Central memory CD8-positive, alpha-beta T cell (primary cell): ENCODE measurements at regions not wholly inside any gene's neighbourhood (a gene's known extent, or its start where the extent isn't known, plus 50 kb on each side); places are given as distances from the start of the nearest gene placed in this dataset.
"Not testable (repeated sequence)": the region's sequence is repeated elsewhere in the genome, so short reads cannot be mapped to it uniquely, and the experiment has no call there.

Source experiments
- ATAC-seq: fragments of 150-1000 bp; cut with Tn5 transposase; replicated peaks from 2 replicates; pipeline ENCODE4 v1.10.0; 2022; ENCODE audit warnings: mild to moderate bottlenecking, moderate FRiP score, moderate number of reproducible peaks; ENCODE audit not compliant: poor library complexity, severe bottlenecking; ENCODE audit errors: extremely low read depth
- DNase-seq, 2 donors: peaks; one replicate each; pipeline ENCODE4 v3.0.0; 2021; ENCODE audit warnings: low spot score in 2 of 2
- H3K27ac Mint-ChIP-seq: one replicate; pipeline ENCODE4 v1.8.0; 2022; ENCODE audit warnings: low read depth, mild to moderate bottlenecking, moderate library complexity, mixed read lengths
- H3K27me3 Mint-ChIP-seq: one replicate; pipeline ENCODE4 v1.8.0; 2022; ENCODE audit warnings: mixed read lengths
- H3K36me3 Mint-ChIP-seq: one replicate; pipeline ENCODE4 v1.8.0; 2022; ENCODE audit warnings: mild to moderate bottlenecking, moderate library complexity, mixed read lengths; ENCODE audit not compliant: insufficient read depth
- H3K4me1 Mint-ChIP-seq: one replicate; pipeline ENCODE4 v1.8.0; 2022; ENCODE audit warnings: mixed read lengths
- H3K4me3 Mint-ChIP-seq: one replicate; pipeline ENCODE4 v1.8.0; 2022; ENCODE audit warnings: mild to moderate bottlenecking, moderate library complexity, mixed read lengths
- H3K9me3 Mint-ChIP-seq: one replicate; pipeline ENCODE4 v1.8.0; 2022; ENCODE audit warnings: mixed read lengths

DNA sequence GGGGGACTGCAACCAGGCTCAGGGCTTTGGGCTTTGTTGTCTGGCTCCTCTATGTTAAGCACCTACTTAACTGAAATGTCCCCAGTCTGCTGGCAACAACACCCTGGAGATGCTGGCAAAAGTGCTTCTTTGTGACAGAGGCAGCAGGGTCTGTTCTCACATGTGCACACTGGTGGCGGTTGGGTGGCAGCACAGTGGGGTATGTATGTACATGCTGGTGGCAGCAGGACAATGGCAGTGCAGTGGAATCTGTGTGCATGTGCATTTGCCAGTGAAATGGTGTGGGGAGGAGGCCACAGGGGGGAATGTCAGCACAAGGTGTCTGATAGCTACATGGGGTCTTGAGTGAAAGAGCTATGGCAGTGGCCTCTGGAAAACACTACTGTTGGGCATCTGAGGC lies 830.3 kb downstream of the DIPK2A start:
- Mint-ChIP-seq H3K4me1 (no peaks in the 10 kb centered on the region), H3K27ac (no peak overlapping the region), H3K9me3 (no peaks in the 10 kb centered on the region), H3K4me3 (no peak overlapping the region), H3K27me3 (no peaks in the 10 kb centered on the region), H3K36me3 (no peaks in the 10 kb centered on the region)
- ATAC-seq (no peak), DNase-seq (no peak)

DNA sequence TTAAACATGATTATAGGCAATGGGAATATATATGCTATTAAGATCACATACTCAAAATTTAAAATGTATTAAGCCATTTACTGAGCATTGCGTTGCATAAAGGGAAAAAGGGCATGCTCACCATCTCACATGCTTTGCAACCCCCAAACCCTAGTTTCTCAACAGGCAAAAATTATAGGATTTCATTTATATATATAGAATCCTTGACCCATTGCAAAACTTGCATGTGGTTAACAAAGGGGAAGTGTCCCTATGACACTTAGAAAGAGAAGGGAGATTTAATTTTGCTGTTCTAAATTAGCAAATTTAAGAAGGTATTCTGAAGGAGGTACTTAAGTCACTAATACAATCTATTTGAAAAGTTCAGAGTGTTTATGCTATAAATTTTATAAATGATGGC lies 837.8 kb downstream of the DIPK2A start:
- H3K27ac Mint-ChIP-seq, result no peak overlapping the region
- H3K36me3 Mint-ChIP-seq, result no peaks in the 10 kb centered on the region
- no peak overlapping the region for H3K4me3 Mint-ChIP-seq
- no peaks in the 10 kb centered on the region for H3K4me1 Mint-ChIP-seq
- no peaks in the 10 kb centered on the region for H3K9me3 Mint-ChIP-seq
- DNase-seq (no peak), ATAC-seq (no peak)
- H3K27me3 Mint-ChIP-seq, result no peaks in the 10 kb centered on the region

DNA sequence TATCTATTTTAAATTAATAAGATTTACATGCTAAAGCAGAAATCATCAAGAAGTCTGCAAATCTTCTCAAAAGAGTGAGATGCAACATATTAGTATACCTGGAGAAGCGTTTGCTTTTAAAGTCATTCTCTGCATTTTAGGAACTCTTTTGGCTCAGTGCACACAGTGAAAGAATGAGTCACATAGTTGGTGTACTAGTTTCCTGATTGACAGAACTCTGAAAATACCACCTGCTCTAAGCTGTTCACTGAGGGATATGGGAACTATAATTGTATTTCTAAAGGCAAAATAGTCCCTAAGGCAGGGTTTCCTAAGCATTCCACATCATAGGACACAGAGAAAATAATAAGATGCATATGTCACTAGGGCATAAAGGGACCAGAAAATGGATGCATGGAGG lies 838.5 kb downstream of the DIPK2A start:
- Mint-ChIP-seq H3K36me3 (no peaks in the 10 kb centered on the region), H3K27me3 (no peaks in the 10 kb centered on the region), H3K27ac (no peak overlapping the region), H3K4me1 (no peaks in the 10 kb centered on the region), H3K4me3 (no peak overlapping the region), H3K9me3 (no peaks in the 10 kb centered on the region)
- ATAC-seq, result no peak
- no peak for DNase-seq

DNA sequence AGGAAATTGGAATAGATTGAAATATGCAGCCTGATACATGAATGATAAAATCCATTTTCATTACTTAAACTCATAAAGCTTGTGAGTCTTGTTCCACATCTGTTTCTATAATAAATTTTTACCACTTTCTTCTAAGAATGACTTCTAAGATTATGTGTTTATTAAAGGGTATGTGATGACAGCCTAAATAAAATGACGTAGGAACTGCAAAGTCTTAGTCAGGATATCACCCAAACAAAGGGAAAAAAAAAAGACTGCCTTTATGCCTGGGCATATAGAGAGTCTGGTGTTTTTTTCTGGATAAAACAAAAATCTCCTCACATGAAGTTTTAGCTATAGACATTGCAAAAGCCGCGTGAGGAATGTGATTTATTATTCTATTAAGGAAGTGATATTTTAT lies 844.0 kb downstream of the DIPK2A start:
- ATAC-seq, result no peak

DNA sequence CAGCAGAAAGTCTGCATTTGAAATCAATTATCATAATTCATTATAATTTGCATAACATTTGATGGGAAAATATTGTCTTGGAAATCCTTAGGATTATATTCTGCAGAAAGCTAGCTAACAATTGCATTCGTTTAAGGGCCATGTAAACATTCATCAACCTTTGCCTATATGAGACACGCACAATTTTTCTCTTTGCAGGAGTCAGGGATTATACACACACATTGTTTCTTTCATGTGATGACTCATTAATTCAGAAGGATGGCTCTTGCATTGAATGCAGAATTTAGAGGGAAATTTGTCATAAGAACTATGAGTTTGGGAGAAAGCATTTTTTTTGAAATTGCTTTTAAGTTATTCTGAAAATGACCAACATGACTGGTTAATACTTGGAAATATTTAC lies 844.7 kb downstream of the DIPK2A start:
- H3K36me3 Mint-ChIP-seq, result no peaks in the 10 kb centered on the region
- H3K4me3 Mint-ChIP-seq, result no peak overlapping the region
- no peaks in the 10 kb centered on the region for H3K4me1 Mint-ChIP-seq
- no peak for DNase-seq
- no peak overlapping the region for H3K27ac Mint-ChIP-seq
- ATAC-seq, result no peak
- peaks cover 5% of the 10 kb centered on the region for H3K9me3 Mint-ChIP-seq
- no peaks in the 10 kb centered on the region for H3K27me3 Mint-ChIP-seq

More for the DNA sequence above, 844.0 kb downstream of the DIPK2A start:
- Mint-ChIP-seq H3K36me3 (no peaks in the 10 kb centered on the region), H3K27me3 (no peaks in the 10 kb centered on the region), H3K27ac (no peak overlapping the region), H3K4me1 (no peaks in the 10 kb centered on the region), H3K9me3 (peaks cover 5% of the 10 kb centered on the region), H3K4me3 (no peak overlapping the region)
- no peak for DNase-seq

DNA sequence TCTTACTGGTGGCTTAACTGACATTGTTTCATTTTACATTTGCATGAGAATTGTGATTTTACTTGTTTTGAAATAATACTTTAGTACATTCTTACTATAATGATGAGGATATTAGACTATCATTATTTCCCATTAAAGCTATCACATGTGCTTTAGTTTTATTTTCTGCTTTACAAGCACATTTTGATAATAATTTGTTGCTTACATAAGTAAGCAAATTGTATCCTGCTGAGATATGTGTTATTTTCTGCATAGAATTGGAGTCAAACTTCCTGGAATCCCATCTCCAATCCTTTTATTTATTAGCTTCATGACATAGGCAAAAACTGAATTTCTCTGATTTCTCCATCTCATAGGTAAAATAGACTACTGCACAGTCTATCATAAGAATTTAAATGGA lies 847.4 kb downstream of the DIPK2A start:
- Mint-ChIP-seq H3K9me3 (peaks cover 5% of the 10 kb centered on the region), H3K36me3 (no peaks in the 10 kb centered on the region), H3K27ac (no peak overlapping the region), H3K27me3 (no peaks in the 10 kb centered on the region), H3K4me3 (no peak overlapping the region), H3K4me1 (no peaks in the 10 kb centered on the region)
- no peak for DNase-seq
- no peak for ATAC-seq

DNA sequence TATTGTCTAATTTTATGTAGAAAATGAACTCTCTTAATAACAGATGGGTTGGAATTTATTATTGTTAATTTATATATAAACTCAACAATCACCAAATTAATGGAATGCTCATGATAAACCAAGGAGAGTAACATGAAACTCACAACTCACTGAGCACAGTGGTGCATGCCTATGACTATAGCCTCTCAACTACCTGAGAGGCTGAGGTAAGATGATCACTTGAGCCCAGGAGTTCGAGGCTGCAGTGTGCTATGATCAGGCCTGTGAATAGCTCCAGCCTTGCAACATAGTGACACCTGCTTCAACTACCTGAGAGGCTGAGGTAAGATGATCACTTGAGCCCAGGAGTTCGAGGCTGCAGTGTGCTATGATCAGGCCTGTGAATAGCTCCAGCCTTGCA lies 848.6 kb downstream of the DIPK2A start:
- H3K4me1 Mint-ChIP-seq, H3K27me3 Mint-ChIP-seq, H3K36me3 Mint-ChIP-seq, H3K9me3 Mint-ChIP-seq, ATAC-seq, DNase-seq, H3K4me3 Mint-ChIP-seq, H3K27ac Mint-ChIP-seq: not testable (repeated sequence)

DNA sequence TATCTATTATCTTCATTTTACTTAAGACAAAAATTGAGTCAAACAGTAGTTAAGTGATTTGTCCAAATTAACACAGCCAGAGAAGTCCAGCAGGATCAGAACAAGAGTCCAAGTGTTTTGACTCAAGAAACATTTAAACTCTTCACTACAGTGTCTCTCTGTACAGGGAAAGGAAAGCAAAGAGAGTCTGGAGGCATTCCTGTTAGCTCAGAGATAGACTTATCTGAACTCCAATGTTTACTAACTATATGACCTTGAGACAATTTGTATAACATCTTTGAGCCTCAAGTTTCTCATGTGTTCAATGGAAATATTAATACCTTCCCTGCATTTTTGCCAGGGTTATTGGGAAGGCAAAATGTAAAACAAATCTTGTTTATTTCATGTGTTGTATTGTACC lies 849.1 kb downstream of the DIPK2A start:
- Mint-ChIP-seq H3K4me1 (no peaks in the 10 kb centered on the region), H3K27ac (no peak overlapping the region), H3K36me3 (no peaks in the 10 kb centered on the region), H3K4me3 (no peak overlapping the region), H3K27me3 (no peaks in the 10 kb centered on the region), H3K9me3 (peaks cover 5% of the 10 kb centered on the region)
- no peak for DNase-seq
- ATAC-seq, result no peak

DNA sequence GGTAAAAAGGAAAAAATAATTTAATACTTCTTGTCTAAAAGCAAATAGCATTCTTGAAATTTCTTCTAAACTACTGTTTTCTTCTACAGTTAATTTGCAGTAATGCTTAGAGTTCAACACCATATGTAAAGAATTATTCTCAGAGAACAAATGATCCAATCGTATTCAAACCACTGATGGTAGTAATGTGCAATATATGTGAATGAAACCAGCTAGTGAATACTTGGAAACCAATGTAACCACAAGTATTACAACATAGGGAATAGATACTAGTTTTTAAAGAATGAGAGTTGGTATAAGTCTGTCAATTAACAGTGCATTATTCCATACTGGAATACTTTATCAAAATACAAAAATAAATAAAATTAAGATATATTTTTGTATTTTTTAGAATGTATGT lies 850.0 kb downstream of the DIPK2A start:
- H3K4me3 Mint-ChIP-seq, result no peak overlapping the region
- no peak overlapping the region for H3K27ac Mint-ChIP-seq
- no peaks in the 10 kb centered on the region for H3K36me3 Mint-ChIP-seq
- H3K27me3 Mint-ChIP-seq, result no peaks in the 10 kb centered on the region
- H3K9me3 Mint-ChIP-seq, result peaks cover 5% of the 10 kb centered on the region
- DNase-seq (no peak), ATAC-seq (no peak)
- H3K4me1 Mint-ChIP-seq, result no peaks in the 10 kb centered on the region

DNA sequence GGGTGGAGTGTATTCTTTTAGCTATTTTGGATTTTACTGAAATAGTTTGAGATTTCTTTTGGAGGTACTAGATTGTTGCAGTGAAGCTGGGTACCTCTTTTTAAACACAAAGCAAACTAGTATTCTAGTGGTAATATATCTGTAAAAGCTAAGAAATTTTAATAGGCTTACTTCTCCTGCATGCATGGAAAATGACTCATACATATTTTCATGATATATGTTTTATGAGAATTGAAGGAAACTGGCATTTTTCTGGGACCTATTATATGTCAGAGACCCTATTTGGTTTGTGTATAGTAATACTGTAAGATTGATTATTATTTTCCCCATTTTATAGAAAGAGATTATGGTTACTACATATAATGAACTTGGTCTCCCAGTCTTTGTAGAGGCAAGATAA lies 851.0 kb downstream of the DIPK2A start:
- Mint-ChIP-seq H3K9me3 (peaks cover under 1% of the 10 kb centered on the region), H3K4me1 (no peaks in the 10 kb centered on the region), H3K27me3 (no peaks in the 10 kb centered on the region), H3K36me3 (no peaks in the 10 kb centered on the region), H3K27ac (no peak overlapping the region), H3K4me3 (no peak overlapping the region)
- ATAC-seq (no peak), DNase-seq (no peak)

DNA sequence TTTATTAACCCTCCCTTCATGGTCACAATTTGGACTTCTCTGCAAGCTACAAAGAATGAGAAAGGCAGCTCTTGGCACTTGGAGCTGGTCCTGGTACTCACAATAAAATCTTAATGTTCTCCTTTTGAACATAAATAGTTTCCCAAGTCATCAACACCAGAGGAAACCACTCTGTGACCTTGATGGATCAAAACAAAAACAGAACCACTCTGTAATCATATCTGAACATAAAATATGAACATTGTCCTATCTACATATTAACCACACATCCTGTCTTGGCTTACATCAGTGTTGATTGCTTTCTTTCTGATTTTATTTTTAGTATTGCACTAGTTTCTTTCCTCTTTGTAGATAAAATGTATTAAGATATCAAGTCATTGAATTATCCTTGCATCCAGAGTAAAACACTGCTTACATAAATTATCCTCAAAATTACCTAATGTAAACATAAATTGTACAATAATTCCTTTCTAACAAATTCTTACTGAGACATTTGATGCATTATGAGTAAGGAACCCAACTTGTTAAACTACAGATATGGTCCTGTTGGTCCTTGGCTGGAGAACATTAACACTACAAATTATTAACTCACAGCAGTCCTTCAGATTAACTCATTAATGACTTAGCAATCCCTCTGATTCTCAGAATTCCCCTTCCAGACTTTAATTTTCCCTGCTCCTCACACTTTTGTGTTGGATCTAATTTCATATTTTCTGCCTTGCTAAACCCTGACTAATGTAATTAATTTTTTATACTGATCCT lies 860.5 kb downstream of the DIPK2A start:
- DNase-seq (no peak), ATAC-seq (no peak)
- H3K9me3 Mint-ChIP-seq, result peaks cover 12% of the 10 kb centered on the region
- H3K27me3 Mint-ChIP-seq, result no peaks in the 10 kb centered on the region
- H3K27ac Mint-ChIP-seq, result no peak overlapping the region
- H3K4me3 Mint-ChIP-seq, result no peak overlapping the region
- no peaks in the 10 kb centered on the region for H3K36me3 Mint-ChIP-seq
- no peaks in the 10 kb centered on the region for H3K4me1 Mint-ChIP-seq

DNA sequence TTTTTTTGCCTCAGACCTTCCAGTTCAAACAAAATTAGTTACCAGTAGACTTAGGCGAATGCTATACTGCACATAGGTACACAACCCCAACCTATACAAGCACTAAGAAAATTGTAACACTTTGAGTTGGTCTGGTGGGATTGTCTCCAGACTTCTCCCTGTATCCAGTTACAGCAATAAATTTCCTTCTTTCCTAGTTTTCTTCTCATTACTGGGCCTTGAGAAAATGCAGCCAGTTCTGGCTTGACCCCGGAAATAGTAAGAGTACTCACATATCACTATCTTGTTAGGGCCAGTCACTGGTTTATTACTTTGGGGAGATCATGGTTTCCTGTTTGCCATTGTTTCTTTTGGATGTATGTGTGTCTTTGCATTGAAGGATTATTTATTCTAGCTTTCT lies 868.4 kb downstream of the DIPK2A start:
- H3K4me1 Mint-ChIP-seq, result no peaks in the 10 kb centered on the region
- DNase-seq (no peak), ATAC-seq (no peak)
- H3K9me3 Mint-ChIP-seq, result peaks cover 19% of the 10 kb centered on the region
- no peak overlapping the region for H3K27ac Mint-ChIP-seq
- no peak overlapping the region for H3K4me3 Mint-ChIP-seq
- no peaks in the 10 kb centered on the region for H3K27me3 Mint-ChIP-seq
- no peaks in the 10 kb centered on the region for H3K36me3 Mint-ChIP-seq

DNA sequence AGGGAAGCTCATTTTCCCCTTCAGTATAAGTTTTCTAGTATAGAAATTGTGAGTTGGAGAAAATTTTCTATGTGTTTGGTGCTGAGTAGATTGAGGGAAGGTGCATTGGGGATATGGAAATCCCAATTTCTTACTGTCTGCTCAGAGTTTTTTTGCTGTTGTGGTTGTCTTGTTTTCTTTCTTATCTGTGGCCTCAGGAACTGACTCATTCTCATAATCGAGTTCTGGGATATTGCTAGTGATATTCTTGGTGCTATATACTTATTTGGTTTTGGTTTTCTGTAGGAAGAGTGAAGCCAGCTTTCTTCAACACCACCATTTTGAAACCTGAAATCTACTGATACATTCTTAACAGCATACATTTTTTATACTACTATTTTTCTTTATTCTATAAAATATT lies 869.2 kb downstream of the DIPK2A start:
- Mint-ChIP-seq H3K4me1 (no peaks in the 10 kb centered on the region), H3K4me3 (no peak overlapping the region), H3K36me3 (no peaks in the 10 kb centered on the region), H3K27me3 (no peaks in the 10 kb centered on the region), H3K27ac (no peak overlapping the region), H3K9me3 (peaks cover 14% of the 10 kb centered on the region)
- no peak for DNase-seq
- ATAC-seq, result no peak
